MG63 (cell line): ENCODE measurements at regions not wholly inside any gene's neighbourhood (a gene's known extent, or its start where the extent isn't known, plus 50 kb on each side); places are given as distances from the start of the nearest gene placed in this dataset.

ENCODE experiments used
- DNase-seq: peaks from one replicate; pipeline ENCODE4 v3.0.0-alpha.2; 2020
- H3K27me3 ChIP-seq: fragments of 250-450 bp; sonication (Bioruptor Pico); 2 replicates; pipeline ENCODE4 v1.5.1; 2020; ENCODE audit warnings: mild to moderate bottlenecking, moderate library complexity
- H3K36me3 ChIP-seq: fragments of 250-450 bp; sonication (Bioruptor Pico); 2 replicates; pipeline ENCODE4 v1.5.1; 2020; ENCODE audit warnings: mild to moderate bottlenecking, moderate library complexity
- H3K4me3 ChIP-seq: fragments of 250-450 bp; sonication (Bioruptor Pico); 2 replicates; pipeline ENCODE4 v1.5.1; 2020; ENCODE audit warnings: mild to moderate bottlenecking, moderate library complexity
- H3K9me3 ChIP-seq: fragments of 250-450 bp; sonication (Bioruptor Pico); 2 replicates; pipeline ENCODE4 v1.5.1; 2020; ENCODE audit warnings: mild to moderate bottlenecking, moderate library complexity

DNA sequence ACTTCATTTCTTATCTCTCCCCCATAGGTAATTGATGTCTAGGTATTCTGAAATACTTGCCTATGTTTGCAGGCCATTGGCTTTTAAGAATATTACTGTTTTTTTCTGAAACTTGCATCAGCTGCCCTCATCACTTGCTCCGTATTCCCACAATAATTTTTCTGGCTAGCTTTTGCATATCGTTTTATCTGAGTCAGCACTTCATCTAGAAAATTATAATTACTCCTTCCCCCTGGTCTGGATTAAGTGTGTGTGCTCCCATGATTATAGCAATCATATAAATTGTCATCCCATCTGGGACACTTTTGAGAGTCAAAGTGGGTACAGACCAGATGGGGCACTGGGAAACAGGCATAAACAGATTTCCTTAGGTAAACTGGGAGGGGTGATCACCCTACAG, 583.2 kb upstream of the B3GALT2 start:
- DNase-seq = no peak
- no peaks in the 10 kb centered on the region; the same call in 1 of the 2 replicates for H3K9me3 ChIP-seq
- no peak overlapping the region for H3K4me3 ChIP-seq
- H3K36me3 ChIP-seq = no peaks in the 10 kb centered on the region
- H3K27me3 ChIP-seq = no peaks in the 10 kb centered on the region

GRCh38 chr1:193767886-193768285, 581.5 kb upstream of the B3GALT2 start:
- Histone ChIP-seq H3K36me3 (no peaks in the 10 kb centered on the region), H3K27me3 (no peaks in the 10 kb centered on the region), H3K4me3 (no peak overlapping the region), H3K9me3 (no peaks in the 10 kb centered on the region)
- DNase-seq = no peak

DNA sequence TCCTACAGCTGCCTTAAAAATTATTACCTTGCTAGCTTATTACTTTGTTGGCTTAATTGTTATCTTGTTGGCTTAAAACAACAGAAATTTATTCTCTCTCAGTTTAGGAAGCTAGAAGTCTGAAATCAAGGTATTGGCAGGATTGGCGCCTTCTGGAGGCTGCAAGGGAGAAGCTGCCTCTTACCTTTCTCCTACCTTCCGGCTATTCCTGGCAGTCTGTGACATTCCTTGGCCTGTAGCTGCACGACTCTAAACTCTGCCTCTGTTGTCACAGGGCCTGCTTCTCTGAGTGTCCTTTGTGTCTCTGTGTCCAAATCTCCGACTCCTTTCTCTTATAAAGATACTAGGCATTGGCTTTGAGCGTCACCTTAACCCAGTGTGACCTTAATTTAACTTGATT, 579.9 kb upstream of the B3GALT2 start:
- Histone ChIP-seq H3K36me3 (no peaks in the 10 kb centered on the region), H3K27me3 (no peaks in the 10 kb centered on the region), H3K4me3 (no peak overlapping the region), H3K9me3 (no peaks in the 10 kb centered on the region)
- DNase-seq = no peak

DNA sequence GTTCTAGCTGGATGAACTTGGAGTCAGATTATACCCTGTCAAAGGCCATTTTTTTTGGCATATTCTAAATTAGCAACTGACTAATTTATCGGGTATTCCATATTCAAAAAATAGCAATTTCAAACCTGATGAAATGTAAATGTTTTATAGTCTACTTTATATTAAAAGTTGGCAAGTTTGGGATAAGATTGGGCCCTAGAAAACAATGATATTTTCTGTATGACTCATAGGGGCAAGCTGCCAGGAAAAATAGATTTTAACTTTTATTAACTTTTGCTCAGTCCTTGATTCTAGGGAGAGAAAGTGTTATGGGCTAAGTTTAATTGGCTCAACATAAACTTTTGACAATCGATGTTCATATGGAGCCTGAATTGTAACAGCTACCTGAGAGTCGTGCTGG, 576.9 kb upstream of the B3GALT2 start:
- DNase-seq = no peak
- H3K9me3 ChIP-seq = no peaks in the 10 kb centered on the region
- no peaks in the 10 kb centered on the region for H3K27me3 ChIP-seq
- no peaks in the 10 kb centered on the region for H3K36me3 ChIP-seq
- H3K4me3 ChIP-seq = no peak overlapping the region

DNA sequence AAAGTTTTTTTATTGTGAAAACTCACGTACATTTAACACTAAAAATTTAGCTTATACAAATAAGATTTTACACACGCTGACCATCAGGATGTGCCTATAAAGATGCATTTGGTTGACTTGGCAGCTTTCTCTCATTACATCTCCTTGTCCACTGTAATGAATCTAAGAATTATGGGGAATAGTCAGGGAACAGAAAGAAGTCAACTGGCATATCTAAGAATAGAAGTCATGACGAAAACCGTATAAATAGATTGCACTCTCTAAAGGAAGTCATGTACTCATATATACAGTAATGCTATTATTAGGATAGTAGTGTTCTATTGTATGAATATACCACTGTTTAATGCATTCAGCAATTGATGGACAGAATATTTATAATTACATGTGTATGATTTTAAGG, 575.8 kb upstream of the B3GALT2 start:
- Histone ChIP-seq H3K27me3 (no peaks in the 10 kb centered on the region), H3K9me3 (no peaks in the 10 kb centered on the region), H3K36me3 (no peaks in the 10 kb centered on the region), H3K4me3 (no peak overlapping the region)
- DNase-seq = no peak

GRCh38 chr1:193755441-193755840, 569.0 kb upstream of the B3GALT2 start:
- H3K27me3 ChIP-seq = no peaks in the 10 kb centered on the region
- no peak for DNase-seq
- H3K4me3 ChIP-seq = no peak overlapping the region
- no peaks in the 10 kb centered on the region for H3K36me3 ChIP-seq
- peaks cover 3% of the 10 kb centered on the region; the same call in 1 of the 2 replicates for H3K9me3 ChIP-seq

DNA sequence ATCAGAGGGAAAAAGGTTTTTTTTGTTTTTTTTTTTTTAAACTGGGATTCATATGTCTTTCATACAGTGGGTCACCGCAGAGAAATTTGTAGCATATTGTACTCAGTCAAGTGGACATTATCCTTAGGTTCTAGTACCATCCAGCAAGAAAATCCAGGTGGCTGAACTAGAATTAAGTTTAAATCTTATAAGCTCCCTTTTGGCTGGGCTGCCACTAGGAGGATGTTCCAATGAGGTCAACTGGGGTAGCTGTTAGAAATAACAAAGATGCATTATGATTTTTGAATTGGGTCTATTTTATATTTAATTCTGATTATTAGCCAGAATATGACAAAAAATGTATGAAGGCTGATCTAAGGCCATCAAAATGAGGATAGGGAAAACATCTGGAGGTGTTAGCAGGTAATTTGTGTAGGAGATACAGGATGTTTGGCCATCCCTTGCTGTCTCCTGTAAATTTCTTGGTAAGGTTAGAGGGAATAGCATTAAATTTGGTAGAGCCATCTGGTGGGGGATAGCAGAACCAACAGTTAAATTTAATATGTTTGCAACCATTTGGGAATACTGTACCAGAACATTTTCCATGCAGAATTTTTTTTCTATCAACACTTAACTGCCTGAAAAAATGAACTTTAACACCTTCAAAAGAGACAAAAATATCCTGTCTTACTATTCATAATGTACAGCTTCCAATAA, 568.5 kb upstream of the B3GALT2 start:
- Histone ChIP-seq H3K9me3 (peaks cover 3% of the 10 kb centered on the region; the same call in 1 of the 2 replicates), H3K4me3 (no peak overlapping the region), H3K36me3 (no peaks in the 10 kb centered on the region), H3K27me3 (no peaks in the 10 kb centered on the region)
- no peak for DNase-seq

GRCh38 chr1:193754151-193754550, 567.7 kb upstream of the B3GALT2 start:
- Histone ChIP-seq H3K9me3 (peaks cover 3% of the 10 kb centered on the region; the same call in 1 of the 2 replicates), H3K4me3 (no peak overlapping the region), H3K27me3 (no peaks in the 10 kb centered on the region), H3K36me3 (no peaks in the 10 kb centered on the region)
- no peak for DNase-seq

- Histone ChIP-seq H3K9me3 (peaks cover 3% of the 10 kb centered on the region; the same call in 1 of the 2 replicates), H3K4me3 (no peak overlapping the region), H3K27me3 (no peaks in the 10 kb centered on the region), H3K36me3 (no peaks in the 10 kb centered on the region)
- no peak for DNase-seq
Measured at GRCh38 chr1:193753038-193753756, 566.8 kb upstream of the B3GALT2 start.

DNA sequence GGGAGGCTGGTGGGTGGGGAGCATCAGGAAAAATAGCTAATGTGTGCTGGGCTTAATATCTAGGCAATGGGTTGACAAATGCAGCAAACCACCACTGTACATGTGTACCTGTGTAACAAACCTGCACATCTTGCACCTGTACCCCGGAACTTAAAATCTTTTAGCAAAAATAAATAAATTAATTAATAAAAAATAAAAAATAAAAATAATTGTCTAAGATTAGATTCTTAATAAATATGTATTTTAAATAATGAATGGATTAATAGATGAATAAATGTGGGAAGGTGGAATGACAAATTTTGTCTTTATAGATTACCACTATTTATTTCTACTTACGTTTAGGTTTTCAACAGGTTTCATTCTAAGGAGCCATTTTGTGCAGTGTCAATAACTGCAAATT, 563.5 kb upstream of the B3GALT2 start:
- Histone ChIP-seq H3K9me3 (no peaks in the 10 kb centered on the region), H3K36me3 (no peaks in the 10 kb centered on the region), H3K27me3 (no peaks in the 10 kb centered on the region), H3K4me3 (no peak overlapping the region)
- no peak for DNase-seq

- Histone ChIP-seq H3K36me3 (no peaks in the 10 kb centered on the region), H3K27me3 (no peaks in the 10 kb centered on the region), H3K4me3 (no peak overlapping the region), H3K9me3 (no peaks in the 10 kb centered on the region)
- DNase-seq = peak; percentile 1
Measured at GRCh38 chr1:193747579-193747978, 561.2 kb upstream of the B3GALT2 start.

DNA sequence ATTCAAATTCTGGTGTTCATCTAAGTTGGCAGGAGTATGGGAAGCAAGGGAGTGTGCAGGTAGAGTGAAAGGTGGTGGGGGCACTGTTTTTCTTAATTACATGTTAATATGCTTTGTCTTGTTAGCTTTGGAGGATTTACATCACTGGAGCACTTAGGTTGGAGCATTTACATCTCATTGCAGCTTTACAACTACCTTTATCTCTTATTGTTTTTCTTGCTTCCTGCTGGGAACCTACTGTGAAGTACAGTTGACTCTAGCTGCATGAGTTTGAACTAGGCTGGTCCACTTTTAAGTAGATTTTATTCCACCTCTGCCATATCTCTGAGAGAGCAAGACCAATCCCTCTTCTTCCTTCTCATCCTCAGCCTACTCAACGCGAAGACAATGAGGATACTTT, 554.8 kb upstream of the B3GALT2 start:
- no peaks in the 10 kb centered on the region for H3K9me3 ChIP-seq
- DNase-seq = no peak
- H3K4me3 ChIP-seq = no peak overlapping the region
- no peaks in the 10 kb centered on the region for H3K36me3 ChIP-seq
- H3K27me3 ChIP-seq = no peaks in the 10 kb centered on the region

DNA sequence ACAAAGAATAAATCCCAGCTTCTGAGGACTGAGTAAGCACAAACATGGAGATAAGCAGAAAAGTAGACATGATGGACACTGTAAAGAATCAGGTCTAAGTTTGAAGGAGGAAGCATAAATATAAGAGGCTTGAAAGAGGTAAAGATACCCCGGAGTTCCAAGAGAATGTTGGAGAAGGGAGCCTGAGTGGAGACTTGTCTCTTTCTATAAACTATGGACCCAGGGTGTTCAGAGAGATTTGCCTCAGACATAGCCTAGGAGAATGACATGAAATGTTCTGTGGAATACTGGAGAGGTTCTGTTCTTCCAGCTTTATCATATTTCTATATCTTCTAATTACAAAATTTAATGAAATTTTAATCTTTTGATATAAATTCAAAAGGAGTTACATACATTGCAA, 554.3 kb upstream of the B3GALT2 start:
- H3K27me3 ChIP-seq = no peaks in the 10 kb centered on the region
- H3K9me3 ChIP-seq = no peaks in the 10 kb centered on the region
- no peak for DNase-seq
- no peaks in the 10 kb centered on the region for H3K36me3 ChIP-seq
- no peak overlapping the region for H3K4me3 ChIP-seq

GRCh38 chr1:193736507-193736906, 550.1 kb upstream of the B3GALT2 start:
- H3K36me3 ChIP-seq = no peaks in the 10 kb centered on the region
- no peaks in the 10 kb centered on the region for H3K27me3 ChIP-seq
- no peak overlapping the region for H3K4me3 ChIP-seq
- no peaks in the 10 kb centered on the region for H3K9me3 ChIP-seq
- no peak for DNase-seq

DNA sequence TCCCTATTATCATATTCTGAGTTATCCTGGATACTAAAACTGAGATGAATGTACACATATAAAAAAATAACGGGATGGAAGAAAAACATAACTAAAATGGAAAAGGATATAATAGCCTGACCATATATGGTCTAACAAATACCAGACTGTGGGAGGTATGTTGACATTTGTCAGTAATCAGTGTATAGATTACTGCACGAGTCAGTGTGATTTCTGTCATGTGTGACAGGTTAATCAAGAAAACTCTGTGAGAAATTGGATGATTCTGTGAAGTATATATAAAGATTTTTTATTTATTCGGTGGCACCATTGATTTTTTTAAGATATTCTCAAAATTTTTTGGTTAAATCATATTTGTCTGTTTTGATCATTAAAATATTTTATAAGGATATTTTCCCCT, 547.3 kb upstream of the B3GALT2 start:
- Histone ChIP-seq H3K9me3 (no peaks in the 10 kb centered on the region), H3K27me3 (no peaks in the 10 kb centered on the region), H3K36me3 (no peaks in the 10 kb centered on the region), H3K4me3 (no peak overlapping the region)
- no peak for DNase-seq

GRCh38 chr1:193730017-193730416, 543.6 kb upstream of the B3GALT2 start:
- H3K36me3 ChIP-seq = no peaks in the 10 kb centered on the region
- no peak for DNase-seq
- no peak overlapping the region for H3K4me3 ChIP-seq
- no peaks in the 10 kb centered on the region for H3K9me3 ChIP-seq
- H3K27me3 ChIP-seq = no peaks in the 10 kb centered on the region

DNA sequence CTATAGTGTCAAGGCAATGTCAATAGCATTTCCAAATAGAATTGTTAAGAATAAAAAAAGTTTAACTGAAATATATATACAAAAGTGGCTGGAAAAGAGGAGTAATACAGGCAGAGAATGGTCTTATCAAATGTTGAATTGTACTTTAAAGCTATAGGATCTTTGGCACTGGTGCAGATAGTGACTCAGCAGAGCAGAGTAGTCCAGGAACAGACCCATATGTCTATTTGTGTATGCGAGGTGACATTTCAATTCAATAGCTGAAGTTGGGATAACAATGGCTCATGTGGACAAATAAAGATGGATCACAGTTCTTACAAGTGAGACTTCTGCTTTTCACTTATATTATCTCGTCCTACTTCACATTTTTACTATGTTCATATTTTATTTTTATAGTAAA, 543.0 kb upstream of the B3GALT2 start:
- Histone ChIP-seq H3K36me3 (no peaks in the 10 kb centered on the region), H3K4me3 (no peak overlapping the region), H3K9me3 (no peaks in the 10 kb centered on the region), H3K27me3 (no peaks in the 10 kb centered on the region)
- peak; percentile 31 for DNase-seq

- no peak for DNase-seq
- Histone ChIP-seq H3K4me3 (no peak overlapping the region), H3K9me3 (peaks cover 2% of the 10 kb centered on the region; the same call in 1 of the 2 replicates), H3K36me3 (no peaks in the 10 kb centered on the region), H3K27me3 (no peaks in the 10 kb centered on the region)
Measured at GRCh38 chr1:193727850-193728249, 541.4 kb upstream of the B3GALT2 start.
